HepG2 (cell line): ENCODE measurements at regions not wholly inside any gene's neighbourhood (a gene's known extent, or its start where the extent isn't known, plus 50 kb on each side); places are given as distances from the start of the nearest gene placed in this dataset.

Source experiments
- ATAC-seq: fragments of 200-7000 bp; cut with Tn5 transposase; 3 replicates; pipeline ENCODE4 v1.9.1; 2020; ENCODE audit warnings: mild to moderate bottlenecking, moderate library complexity
- BruUV-seq: library from RNA; stranded (reverse); fragments of 400-500 nt; replicated peaks from 2 replicates; lab custom pipeline; 2021; lab: Mats Ljungman, UMichigan
- CTCF ChIA-PET: fragments of 300-600 bp; formaldehyde crosslinking; extraction: SDS; loops from one replicate; lab custom pipeline; 2021; ENCODE audit warnings: low total read pairs, inconsistent platforms, low intra/inter-chr PET ratio; lab: Yijun Ruan, JAX
- POLR2A ChIA-PET: fragments of 350-600 bp; sonication (Branson Sonifier 250); formaldehyde crosslinking; loops from one replicate; lab custom pipeline; 2020; ENCODE audit warnings: antibody characterized with exemption, inconsistent platforms; lab: Yijun Ruan, JAX
- DNase-seq: peaks from one replicate; pipeline ENCODE4 v3.0.0-alpha.2; 2015; ENCODE audit warnings: low spot score
- FAIRE-seq: peaks from 3 replicates; lab custom pipeline; 2011; peaks lifted over from hg19 to GRCh38; lab: Jason Lieb, UNC
- H2AFZ ChIP-seq: one replicate; pipeline ENCODE4 v1.6.1; 2011; ENCODE audit warnings: low read length, inconsistent platforms
- H3K27ac ChIP-seq: fragments of 300-600 bp; 3 replicates; pipeline ENCODE4 v1.8.0; 2011; ENCODE audit warnings: mixed run types, mild to moderate bottlenecking, mixed read lengths, low read length, inconsistent platforms; ENCODE audit not compliant: insufficient read depth; ENCODE audit errors: extremely low read length
- H3K27me3 ChIP-seq, 2 experiments: fragments of 200-600 bp in 1 of 2; 2 replicates in 1 of 2; 3 replicates in 1 of 2; pipeline versions ENCODE4 v1.6.0 to v1.8.0; 2011; ENCODE audit warnings: low read length in 2 of 2, mild to moderate bottlenecking in 2 of 2, moderate library complexity in 2 of 2, inconsistent platforms in 1 of 2; ENCODE audit not compliant: insufficient read depth in 2 of 2, control insufficient read depth in 1 of 2
- H3K36me3 ChIP-seq, 2 experiments: fragments of 200-600 bp in 1 of 2; replicated peaks in 1 of 2; 2 replicates in 1 of 2; 3 replicates in 1 of 2; pipeline versions ENCODE4 v1.5.1 to v1.8.0; 2011; ENCODE audit warnings: low read length in 2 of 2, inconsistent platforms in 1 of 2; ENCODE audit not compliant: insufficient read depth in 2 of 2, control insufficient read depth in 1 of 2
- H3K4me1 ChIP-seq: 2 replicates; pipeline ENCODE4 v1.5.1; 2012; ENCODE audit warnings: low read length, inconsistent platforms; ENCODE audit not compliant: insufficient read depth
- H3K4me2 ChIP-seq: 2 replicates; pipeline ENCODE4 v1.6.0; 2011; ENCODE audit warnings: low read depth, low read length, inconsistent platforms
- H3K4me3 ChIP-seq, 3 experiments: fragments of 200-600 bp in 1 of 3; sonication (generic), shearing (Covaris generic) in 1 of 3; replicated peaks in 1 of 3; 2 replicates each; pipeline ENCODE4 v1.5.1; 2011 to 2016; ENCODE audit warnings: low read length in 3 of 3, inconsistent platforms in 2 of 3, low read depth in 2 of 3, mild to moderate bottlenecking in 2 of 3, control low read depth in 1 of 3, mixed read lengths in 1 of 3; ENCODE audit not compliant: insufficient read depth in 1 of 3
- H3K79me2 ChIP-seq: one replicate; pipeline ENCODE4 v1.6.1; 2011; ENCODE audit warnings: low read length, inconsistent platforms; ENCODE audit not compliant: insufficient read depth
- H3K9ac ChIP-seq: 2 replicates; pipeline ENCODE4 v1.6.0; 2011; ENCODE audit warnings: mild to moderate bottlenecking, low read depth, low read length, inconsistent platforms; ENCODE audit not compliant: insufficient read depth
- H3K9me3 ChIP-seq: 2 replicates; pipeline ENCODE4 v1.5.1; 2012; ENCODE audit warnings: mild to moderate bottlenecking, low read length
- H4K20me1 ChIP-seq: 2 replicates; pipeline ENCODE4 v1.6.0; 2011; ENCODE audit warnings: inconsistent platforms, mild to moderate bottlenecking, low read length, moderate library complexity; ENCODE audit not compliant: insufficient read depth
- ELK4 ChIP-seq: sonication (generic); formaldehyde crosslinking; IDR thresholded peaks from 2 replicates; pipeline ENCODE4 v1.9.0; 2021; ENCODE audit warnings: missing genetic modification reagents, borderline replicate concordance
- HNRNPLL ChIP-seq: fragments of 200-400 bp; formaldehyde crosslinking; IDR thresholded peaks from 2 replicates; pipeline ENCODE4 v1.6.1; 2017; ENCODE audit warnings: mild to moderate bottlenecking, low read depth, low read length; ENCODE audit not compliant: poor library complexity, severe bottlenecking
- KDM6A ChIP-seq: IDR thresholded peaks from 2 replicates; pipeline ENCODE4 v1.6.1; 2016; ENCODE audit warnings: low read depth
- SNAPC2 ChIP-seq: sonication (generic); formaldehyde crosslinking; IDR thresholded peaks from 2 replicates; pipeline ENCODE4 v1.8.1; 2022; ENCODE audit warnings: mild to moderate bottlenecking, missing genetic modification reagents
- SP5 ChIP-seq: IDR thresholded peaks from 2 replicates; pipeline ENCODE4 v1.6.1; 2016; ENCODE audit warnings: low read depth, borderline replicate concordance
- SYNCRIP ChIP-seq: fragments of 200-400 bp; formaldehyde crosslinking; IDR thresholded peaks from 2 replicates; pipeline ENCODE4 v1.6.1; 2018; ENCODE audit warnings: mild to moderate bottlenecking, low read depth, low read length; ENCODE audit not compliant: insufficient read depth
- WIZ ChIP-seq: sonication (generic); formaldehyde crosslinking; IDR thresholded peaks from 2 replicates; pipeline ENCODE4 v1.5.1; 2020; ENCODE audit warnings: mild to moderate bottlenecking, missing genetic modification reagents
- YEATS4 ChIP-seq: sonication (generic); formaldehyde crosslinking; IDR thresholded peaks from 2 replicates; pipeline ENCODE4 v1.4.0; 2020; ENCODE audit warnings: missing genetic modification reagents, borderline replicate concordance
- ZC3H13 ChIP-seq: sonication (generic); formaldehyde crosslinking; IDR thresholded peaks from 2 replicates; pipeline ENCODE4 v1.8.1; 2023; ENCODE audit warnings: mild to moderate bottlenecking, missing genetic modification reagents, moderate library complexity
- ZNF180 ChIP-seq: sonication (generic); formaldehyde crosslinking; IDR thresholded peaks from 2 replicates; pipeline ENCODE4 v1.4.0; 2020; ENCODE audit warnings: low read depth, missing genetic modification reagents, borderline replicate concordance
- ZNF737 ChIP-seq: sonication (generic); formaldehyde crosslinking; IDR thresholded peaks from 2 replicates; pipeline ENCODE4 v1.5.0; 2020; ENCODE audit warnings: missing genetic modification reagents, mild to moderate bottlenecking, borderline replicate concordance
- ZNF777 ChIP-seq: sonication (generic); formaldehyde crosslinking; IDR thresholded peaks from 2 replicates; pipeline ENCODE4 v1.4.0; 2020; ENCODE audit warnings: missing genetic modification reagents
- ZSCAN25 ChIP-seq: sonication (generic); formaldehyde crosslinking; IDR thresholded peaks from 2 replicates; pipeline ENCODE4 v1.8.0; 2022; ENCODE audit warnings: mild to moderate bottlenecking, missing genetic modification reagents
- WGBS: methylation state at CpG from one replicate; pipeline ENCODE4 v1.1.6; 2017; ENCODE audit warnings: low lambda C conversion rate; 5-methylcytosine and 5-hydroxymethylcytosine counted together
- in situ Hi-C: cut with HindIII; loops from 2 replicates; pipeline ENCODE4 v1.10.0; 2017; ENCODE audit warnings: low pct_unique_long_range_greater_than_20kb; ENCODE audit not compliant: extremely low pct_ligation_motif_present
- intact Hi-C: fragments of 100-400 bp; cut with micrococcal nuclease; formaldehyde crosslinking; loops from one replicate; pipeline ENCODE4 v1.10.0; 2022; ENCODE audit not compliant: unreplicated experiment
- TF ChIP-seq, protein P1 (sequence below): sonication (generic); formaldehyde crosslinking; IDR thresholded peaks from 2 replicates; pipeline ENCODE4 v1.5.1; 2020; ENCODE audit warnings: mild to moderate bottlenecking, moderate library complexity, missing genetic modification reagents

GRCh38 chr2:59967691-59968090 is 585.8 kb downstream of the BCL11A start:
- Histone ChIP-seq H3K9ac (no peak overlapping the region), H4K20me1 (no peaks in the 10 kb centered on the region), H3K4me2 (no peak overlapping the region), H3K27ac (no peak overlapping the region), H3K4me1 (no peaks in the 10 kb centered on the region), H2AFZ (no peak overlapping the region), H3K79me2 (no peaks in the 10 kb centered on the region), H3K4me3 (no peak overlapping the region), H3K27me3 (no peaks in the 10 kb centered on the region), H3K36me3 (no peaks in the 10 kb centered on the region), H3K9me3 (no peaks in the 10 kb centered on the region)
- FAIRE-seq (no peak), DNase-seq (no peak), ATAC-seq (no peak)
- intact Hi-C loops (no loop called here), in situ Hi-C loops (no loop called here)
- POLR2A ChIA-PET, result no interaction called here
- no TSS peak for BruUV-seq
- 5% methylated on average over 3 of the region's 3 CpGs for WGBS
- CTCF ChIA-PET, result no interaction called here
- TF ChIP-seq WIZ (no peak), ZC3H13 (CRISPR knock-in tag) (no peak), SYNCRIP (no peak), ZNF737 (CRISPR knock-in tag) (no peak), ZSCAN25 (CRISPR knock-in tag) (no peak), SNAPC2 (CRISPR knock-in tag) (no peak), ZNF180 (CRISPR knock-in tag) (no peak), HNRNPLL (no peak), SP5 (CRISPR knock-in tag) (no peak), KDM6A (no peak), YEATS4 (CRISPR knock-in tag) (no peak), ZNF777 (CRISPR knock-in tag) (no peak), ELK4 (CRISPR knock-in tag) (no peak)
- TF ChIP-seq, protein P1, sequence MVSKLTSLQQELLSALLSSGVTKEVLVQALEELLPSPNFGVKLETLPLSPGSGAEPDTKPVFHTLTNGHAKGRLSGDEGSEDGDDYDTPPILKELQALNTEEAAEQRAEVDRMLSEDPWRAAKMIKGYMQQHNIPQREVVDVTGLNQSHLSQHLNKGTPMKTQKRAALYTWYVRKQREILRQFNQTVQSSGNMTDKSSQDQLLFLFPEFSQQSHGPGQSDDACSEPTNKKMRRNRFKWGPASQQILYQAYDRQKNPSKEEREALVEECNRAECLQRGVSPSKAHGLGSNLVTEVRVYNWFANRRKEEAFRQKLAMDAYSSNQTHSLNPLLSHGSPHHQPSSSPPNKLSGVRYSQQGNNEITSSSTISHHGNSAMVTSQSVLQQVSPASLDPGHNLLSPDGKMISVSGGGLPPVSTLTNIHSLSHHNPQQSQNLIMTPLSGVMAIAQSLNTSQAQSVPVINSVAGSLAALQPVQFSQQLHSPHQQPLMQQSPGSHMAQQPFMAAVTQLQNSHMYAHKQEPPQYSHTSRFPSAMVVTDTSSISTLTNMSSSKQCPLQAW (CRISPR knock-in tag), result no peak
